Activated naive CD4-positive, alpha-beta T cell treated with anti-CD3 and anti-CD28 coated beads, Interleukin-2, amount 50 U/mL, for 72 hours (primary cell): ENCODE measurements at regions not wholly inside any gene's neighbourhood (a gene's known extent, or its start where the extent isn't known, plus 50 kb on each side); places are given as distances from the start of the nearest gene placed in this dataset.
"Not testable (repeated sequence)": the region's sequence is repeated elsewhere in the genome, so short reads cannot be mapped to it uniquely, and the experiment has no call there.

Experiments used
- ATAC-seq, 2 donors: fragments of 150-1000 bp; cut with Tn5 transposase; 2 replicates each; pipeline ENCODE4 v1.10.0; 2021; ENCODE audit warnings: mild to moderate bottlenecking in 2 of 2, moderate library complexity in 2 of 2
- DNase-seq, 2 donors: peaks; one replicate each; pipeline ENCODE4 v3.0.0; 2021 to 2022; ENCODE audit warnings: low spot score in 2 of 2
- H3K27ac Mint-ChIP-seq, 2 donors: one replicate each; pipeline ENCODE4 v1.8.0; 2022; ENCODE audit warnings: mild to moderate bottlenecking in 2 of 2, mixed read lengths in 2 of 2
- H3K36me3 Mint-ChIP-seq, 2 donors: one replicate each; pipeline ENCODE4 v1.8.0; 2022; ENCODE audit warnings: mixed read lengths in 2 of 2
- H3K9me3 Mint-ChIP-seq, 2 donors: one replicate each; pipeline ENCODE4 v1.8.0; 2022; ENCODE audit warnings: mixed read lengths in 2 of 2

- no peak for DNase-seq
- Mint-ChIP-seq H3K9me3 (peaks cover 14 to 22% of the 10 kb centered on the region in 2 donors), H3K36me3 (peaks cover 0 to 7% of the 10 kb centered on the region in 2 donors), H3K27ac (no peak overlapping the region)
- ATAC-seq, result no peak
These were observed 964.6 kb downstream of the SI start for GRCh38 chr3:164113371-164114332.

- Mint-ChIP-seq H3K9me3 (peaks cover 6 to 16% of the 10 kb centered on the region in 2 donors), H3K36me3 (no peaks in the 10 kb centered on the region), H3K27ac (no peak overlapping the region)
- no peak for DNase-seq
- ATAC-seq, result no peak
These were observed 981.9 kb downstream of the SI start for GRCh38 chr3:164096352-164096751.

GRCh38 chr3:164095949-164096348 is 982.3 kb downstream of the SI start:
- DNase-seq (no peak), ATAC-seq (no peak)
- Mint-ChIP-seq H3K36me3 (no peaks in the 10 kb centered on the region), H3K9me3 (peaks cover 6 to 16% of the 10 kb centered on the region in 2 donors), H3K27ac (no peak overlapping the region)

- H3K9me3 Mint-ChIP-seq, result peaks cover 6 to 16% of the 10 kb centered on the region in 2 donors
- no peak for ATAC-seq
- H3K36me3 Mint-ChIP-seq, result no peaks in the 10 kb centered on the region
These were observed 983.0 kb downstream of the SI start for GRCh38 chr3:164095279-164095678.

GRCh38 chr3:164094546-164094945 is 983.8 kb downstream of the SI start:
- H3K27ac Mint-ChIP-seq, result no peak overlapping the region
- ATAC-seq (no peak), DNase-seq (no peak)
- peaks cover 6 to 16% of the 10 kb centered on the region in 2 donors for H3K9me3 Mint-ChIP-seq
- no peaks in the 10 kb centered on the region for H3K36me3 Mint-ChIP-seq

More at GRCh38 chr3:164095279-164095678, 983.0 kb downstream of the SI start:
- no peak overlapping the region for H3K27ac Mint-ChIP-seq
- DNase-seq, result no peak

- DNase-seq (no peak), ATAC-seq (no peak)
- peaks cover 6 to 12% of the 10 kb centered on the region in 2 donors for H3K9me3 Mint-ChIP-seq
- no peaks in the 10 kb centered on the region for H3K36me3 Mint-ChIP-seq
- H3K27ac Mint-ChIP-seq, result no peak overlapping the region
These were observed 998.1 kb downstream of the SI start for GRCh38 chr3:164080208-164080607.

GRCh38 chr3:164064298-164064697 is 1014.0 kb downstream of the SI start:
- no peak overlapping the region for H3K27ac Mint-ChIP-seq
- H3K36me3 Mint-ChIP-seq, result peaks cover 0 to 4% of the 10 kb centered on the region in 2 donors
- ATAC-seq (no peak), DNase-seq (no peak)
- H3K9me3 Mint-ChIP-seq, result peaks cover 10 to 19% of the 10 kb centered on the region in 2 donors

GRCh38 chr3:164060923-164061322 is 1017.4 kb downstream of the SI start:
- Mint-ChIP-seq H3K27ac (no peak overlapping the region), H3K36me3 (peaks cover 0 to 4% of the 10 kb centered on the region in 2 donors), H3K9me3 (peaks cover 11 to 23% of the 10 kb centered on the region in 2 donors)
- DNase-seq (no peak), ATAC-seq (no peak)

- H3K36me3 Mint-ChIP-seq, result no peaks in the 10 kb centered on the region
- no peak overlapping the region for H3K27ac Mint-ChIP-seq
- H3K9me3 Mint-ChIP-seq, result peaks cover 1 to 11% of the 10 kb centered on the region in 2 donors
- DNase-seq, result no peak
- no peak for ATAC-seq
These were observed 1028.4 kb downstream of the SI start for GRCh38 chr3:164049847-164050246.

GRCh38 chr3:164048451-164048850 is 1029.8 kb downstream of the SI start:
- ATAC-seq (no peak), DNase-seq (no peak)
- Mint-ChIP-seq H3K27ac (no peak overlapping the region), H3K9me3 (peaks cover 0 to 12% of the 10 kb centered on the region in 2 donors), H3K36me3 (no peaks in the 10 kb centered on the region)

GRCh38 chr3:164040991-164041390 is 1037.3 kb downstream of the SI start:
- DNase-seq (no peak), ATAC-seq (no peak)
- Mint-ChIP-seq H3K9me3 (peaks cover 6 to 12% of the 10 kb centered on the region in 2 donors), H3K36me3 (no peaks in the 10 kb centered on the region), H3K27ac (no peak overlapping the region)

GRCh38 chr3:164030194-164030593 is 1048.1 kb downstream of the SI start:
- no peaks in the 10 kb centered on the region for H3K36me3 Mint-ChIP-seq
- H3K27ac Mint-ChIP-seq, result no peak overlapping the region
- peaks cover 4 to 15% of the 10 kb centered on the region in 2 donors for H3K9me3 Mint-ChIP-seq
- DNase-seq (no peak), ATAC-seq (no peak)

- DNase-seq, result no peak
- Mint-ChIP-seq H3K36me3 (peaks cover 0 to 14% of the 10 kb centered on the region in 2 donors), H3K27ac (no peak overlapping the region), H3K9me3 (peaks cover 15 to 17% of the 10 kb centered on the region in 2 donors)
- ATAC-seq, result no peak
These were observed 1053.5 kb downstream of the SI start for GRCh38 chr3:164024786-164025185.

- Mint-ChIP-seq H3K36me3 (peaks cover 0 to 14% of the 10 kb centered on the region in 2 donors), H3K9me3 (peaks cover 14 to 15% of the 10 kb centered on the region in 2 donors), H3K27ac (no peak overlapping the region)
- DNase-seq (no peak), ATAC-seq (no peak)
These were observed 1054.8 kb downstream of the SI start for GRCh38 chr3:164023480-164023879.

- Mint-ChIP-seq H3K27ac (no peak overlapping the region), H3K9me3 (peaks cover 0 to 4% of the 10 kb centered on the region in 2 donors), H3K36me3 (no peaks in the 10 kb centered on the region)
- no peak for DNase-seq
- no peak for ATAC-seq
These were observed 1059.8 kb downstream of the SI start for GRCh38 chr3:164018500-164018899.

GRCh38 chr3:164007765-164008164 is 1070.5 kb downstream of the SI start:
- DNase-seq (no peak), ATAC-seq (no peak)
- Mint-ChIP-seq H3K27ac (no peak overlapping the region), H3K36me3 (no peaks in the 10 kb centered on the region), H3K9me3 (peaks cover 12 to 13% of the 10 kb centered on the region in 2 donors)

GRCh38 chr3:164004205-164004604 is 1074.1 kb downstream of the SI start:
- Mint-ChIP-seq H3K9me3 (peaks cover 7 to 11% of the 10 kb centered on the region in 2 donors), H3K27ac (no peak overlapping the region)
- ATAC-seq, result no peak

GRCh38 chr3:164003016-164003415 is 1075.3 kb downstream of the SI start:
- not testable (repeated sequence) for DNase-seq, H3K27ac Mint-ChIP-seq, H3K36me3 Mint-ChIP-seq, ATAC-seq
- H3K9me3 Mint-ChIP-seq, result peaks cover 7 to 16% of the 10 kb centered on the region in 2 donors

More at GRCh38 chr3:164004205-164004604, 1074.1 kb downstream of the SI start:
- DNase-seq, result no peak
- H3K36me3 Mint-ChIP-seq, result no peaks in the 10 kb centered on the region
